A549 (cell line): ENCODE measurements at regions not wholly inside any gene's neighbourhood (a gene's known extent, or its start where the extent isn't known, plus 50 kb on each side); places are given as distances from the start of the nearest gene placed in this dataset.

Experiments
- ATAC-seq, 2 experiments: fragments of 200-7000 bp in 1 of 2; fragments of >200 bp in 1 of 2; cut with Nextera tagmentation in 1 of 2; cut with Tn5 transposase in 1 of 2; 3 replicates each; pipeline versions ENCODE4 v1.8.0 to v1.9.1; 2018 to 2020; ENCODE audit warnings: mild to moderate bottlenecking in 1 of 2, moderate library complexity in 1 of 2
- CTCF ChIA-PET: fragments of 300-600 bp; sonication (Branson Sonifier 250); formaldehyde crosslinking; extraction: SDS; loops from one replicate; lab custom pipeline; 2021; ENCODE audit warnings: antibody characterized with exemption, inconsistent platforms; lab: Yijun Ruan, JAX
- POLR2A ChIA-PET: fragments of 350-600 bp; formaldehyde crosslinking; extraction: SDS; loops from one replicate; lab custom pipeline; 2021; ENCODE audit warnings: antibody characterized with exemption, inconsistent platforms; lab: Yijun Ruan, JAX
- DNase-seq, 2 experiments: peaks; one replicate each; pipeline versions ENCODE4 v3.0.0 to v3.0.0-alpha.2; 2011 to 2016; ENCODE audit warnings: low read depth in 1 of 2, low spot score in 1 of 2
- FAIRE-seq: peaks from 2 replicates; lab custom pipeline; 2011; peaks lifted over from hg19 to GRCh38; lab: Jason Lieb, UNC
- H3K27ac ChIP-seq, 2 experiments: fragments of >200 bp; sonication (Bioruptor Twin); formaldehyde crosslinking; 3 replicates each; pipeline ENCODE4 v1.5.1; 2016 to 2017
- H3K4me1 ChIP-seq: fragments of >200 bp; sonication (Bioruptor Twin); formaldehyde crosslinking; 3 replicates; pipeline ENCODE4 v1.6.1; 2016
- H3K4me2 ChIP-seq: fragments of >200 bp; sonication (Bioruptor Twin); formaldehyde crosslinking; 3 replicates; pipeline ENCODE4 v1.6.1; 2016
- H3K4me3 ChIP-seq: fragments of >200 bp; sonication (Bioruptor Twin); formaldehyde crosslinking; 3 replicates; pipeline ENCODE4 v1.5.1; 2016
- H3K9me3 ChIP-seq: fragments of >200 bp; sonication (Bioruptor Twin); formaldehyde crosslinking; 3 replicates; pipeline ENCODE4 v1.6.1; 2016
- BCL3 ChIP-seq: fragments of >200 bp; sonication (Bioruptor Twin); formaldehyde crosslinking; IDR thresholded peaks from 3 replicates; pipeline ENCODE4 v1.6.1; 2016
- BHLHE40 ChIP-seq: IDR thresholded peaks from 2 replicates; pipeline ENCODE4 v1.6.1; 2012; ENCODE audit warnings: low read depth, low read length, inconsistent platforms
- CBX2 ChIP-seq: fragments of 200-600 bp; sonication (generic); IDR thresholded peaks from 2 replicates; pipeline ENCODE4 v1.6.1; 2016; ENCODE audit warnings: low read depth, mild to moderate bottlenecking, borderline replicate concordance
- CBX8 ChIP-seq: fragments of 200-600 bp; sonication (generic); IDR thresholded peaks from 2 replicates; pipeline ENCODE4 v1.6.1; 2016
- CEBPB ChIP-seq, 2 experiments: fragments of >200 bp in 1 of 2; sonication (Bioruptor Twin) in 1 of 2; formaldehyde crosslinking in 1 of 2; IDR thresholded peaks; 2 replicates each; pipeline ENCODE4 v1.6.1; 2012 to 2016
- CHD2 ChIP-seq: fragments of 150-350 bp; IDR thresholded peaks from 2 replicates; pipeline ENCODE4 v1.6.1; 2014; ENCODE audit warnings: low read length; ENCODE audit not compliant: partially characterized antibody
- CHD4 ChIP-seq: fragments of 200-600 bp; sonication (generic); IDR thresholded peaks from 2 replicates; pipeline ENCODE4 v1.6.1; 2016; ENCODE audit warnings: antibody characterized with exemption, mild to moderate bottlenecking, borderline replicate concordance
- EHF ChIP-seq: fragments of 250-450 bp; sonication (Bioruptor Pico); IDR thresholded peaks from 2 replicates; pipeline ENCODE4 v1.5.0; 2020; ENCODE audit warnings: mild to moderate bottlenecking
- ESRRA ChIP-seq: fragments of 150-350 bp; IDR thresholded peaks from 2 replicates; pipeline ENCODE4 v1.6.1; 2014; ENCODE audit warnings: mild to moderate bottlenecking, low read length, borderline replicate concordance
- FOXS1 ChIP-seq: fragments of 250-450 bp; sonication (Bioruptor Pico); IDR thresholded peaks from 2 replicates; pipeline ENCODE4 v1.5.0; 2020; ENCODE audit warnings: mild to moderate bottlenecking, moderate library complexity
- HES2 ChIP-seq: fragments of >200 bp; sonication (Bioruptor Twin); formaldehyde crosslinking; IDR thresholded peaks from 2 replicates; pipeline ENCODE4 v1.6.1; 2016
- HOXA7 ChIP-seq: fragments of 250-450 bp; sonication (Bioruptor Pico); IDR thresholded peaks from 2 replicates; pipeline ENCODE4 v1.5.0; 2020; ENCODE audit warnings: mild to moderate bottlenecking, moderate library complexity
- JUN ChIP-seq, 2 experiments: fragments of >200 bp; sonication (Bioruptor Twin); formaldehyde crosslinking; IDR thresholded peaks; 2 replicates in 1 of 2; 3 replicates in 1 of 2; pipeline ENCODE4 v1.6.1; 2016 to 2017
- JUNB ChIP-seq: fragments of >200 bp; sonication (Bioruptor Twin); formaldehyde crosslinking; IDR thresholded peaks from 2 replicates; pipeline ENCODE4 v1.6.1; 2016
- KDM5A ChIP-seq: fragments of 200-600 bp; sonication (generic); IDR thresholded peaks from 2 replicates; pipeline ENCODE4 v1.6.1; 2016; ENCODE audit warnings: antibody characterized with exemption, mild to moderate bottlenecking
- MAFK ChIP-seq: fragments of 450-650 bp; IDR thresholded peaks from 2 replicates; pipeline ENCODE4 v1.6.1; 2014; ENCODE audit not compliant: partially characterized antibody
- MAX ChIP-seq: IDR thresholded peaks from 2 replicates; pipeline ENCODE4 v1.6.1; 2012
- MYC ChIP-seq: IDR thresholded peaks from 2 replicates; pipeline ENCODE4 v1.6.1; 2012; ENCODE audit warnings: mild to moderate bottlenecking, inconsistent platforms, low read length, improper control_type of control experiment, borderline replicate concordance
- NFE2L2 ChIP-seq: fragments of 150-350 bp; conservative IDR thresholded peaks from 2 replicates; pipeline ENCODE4 v1.6.1; 2014; ENCODE audit warnings: low read length
- NR3C1 ChIP-seq: fragments of >200 bp; sonication (Bioruptor Twin); formaldehyde crosslinking; IDR thresholded peaks from 3 replicates; pipeline ENCODE4 v1.6.1; 2017
- PHF8 ChIP-seq: fragments of 200-600 bp; sonication (generic); IDR thresholded peaks from 2 replicates; pipeline ENCODE4 v1.6.1; 2016; ENCODE audit warnings: low read depth, mild to moderate bottlenecking, antibody characterized with exemption, moderate library complexity, borderline replicate concordance
- POLR2A ChIP-seq: IDR thresholded peaks from 2 replicates; pipeline ENCODE4 v1.6.1; 2012; ENCODE audit warnings: mild to moderate bottlenecking, low read length
- POLR2AphosphoS2 ChIP-seq: conservative IDR thresholded peaks from 2 replicates; pipeline ENCODE4 v1.6.1; 2012; ENCODE audit warnings: low read length, improper control_type of control experiment, inconsistent platforms
- RAD21 ChIP-seq, 2 experiments: fragments of >200 bp in 1 of 2; sonication (Bioruptor Twin) in 1 of 2; formaldehyde crosslinking in 1 of 2; IDR thresholded peaks in 1 of 2; conservative IDR thresholded peaks in 1 of 2; 2 replicates in 1 of 2; 3 replicates in 1 of 2; pipeline ENCODE4 v1.6.1; 2012 to 2018; ENCODE audit warnings: inconsistent platforms in 1 of 2
- RARB ChIP-seq: fragments of 250-450 bp; sonication (Bioruptor Pico); IDR thresholded peaks from 2 replicates; pipeline ENCODE4 v1.8.0; 2021; ENCODE audit warnings: mild to moderate bottlenecking, moderate library complexity
- RCOR1 ChIP-seq: fragments of 150-350 bp; IDR thresholded peaks from 2 replicates; pipeline ENCODE4 v1.6.1; 2014; ENCODE audit warnings: antibody characterized with exemption, low read length, low read depth
- REST ChIP-seq: fragments of 200-600 bp; sonication (generic); IDR thresholded peaks from 2 replicates; pipeline ENCODE4 v1.6.1; 2016; ENCODE audit warnings: antibody characterized with exemption, mild to moderate bottlenecking, moderate library complexity
- RFX5 ChIP-seq: fragments of 450-650 bp; IDR thresholded peaks from 2 replicates; pipeline ENCODE4 v1.7.1; 2014; ENCODE audit warnings: antibody characterized with exemption, mild to moderate bottlenecking, moderate library complexity
- RNF2 ChIP-seq: fragments of 200-600 bp; sonication (generic); IDR thresholded peaks from 2 replicates; pipeline ENCODE4 v1.6.1; 2016; ENCODE audit warnings: low read depth, mild to moderate bottlenecking, antibody characterized with exemption, moderate library complexity, borderline replicate concordance
- SMC3 ChIP-seq: fragments of >200 bp; sonication (Bioruptor Twin); formaldehyde crosslinking; IDR thresholded peaks from 3 replicates; pipeline ENCODE4 v1.6.1; 2018; ENCODE audit warnings: inconsistent platforms
- TFCP2L1 ChIP-seq: fragments of 250-450 bp; sonication (Bioruptor Pico); IDR thresholded peaks from 2 replicates; pipeline ENCODE4 v1.5.0; 2021; ENCODE audit warnings: mild to moderate bottlenecking
- TP53 ChIP-seq: fragments of 250-450 bp; sonication (Bioruptor Pico); IDR thresholded peaks from 2 replicates; pipeline ENCODE4 v1.5.0; 2021; ENCODE audit warnings: mild to moderate bottlenecking, moderate library complexity
- ZFP36 ChIP-seq: fragments of 450-650 bp; IDR thresholded peaks from 2 replicates; pipeline ENCODE4 v1.6.1; 2014; ENCODE audit warnings: borderline replicate concordance; ENCODE audit not compliant: partially characterized antibody
- ZNF302 ChIP-seq: fragments of 250-450 bp; sonication (Bioruptor Pico); IDR thresholded peaks from 2 replicates; pipeline ENCODE4 v1.9.0; 2021; ENCODE audit warnings: inconsistent platforms, mild to moderate bottlenecking, moderate library complexity
- ZSCAN20 ChIP-seq: fragments of 250-450 bp; sonication (Bioruptor Pico); IDR thresholded peaks from 2 replicates; pipeline ENCODE4 v1.8.0; 2022; ENCODE audit warnings: mild to moderate bottlenecking, moderate library complexity
- WGBS: methylation state at CpG from one replicate; pipeline ENCODE4 v1.1.6; 2017; ENCODE audit errors: missing lambda C conversion rate; 5-methylcytosine and 5-hydroxymethylcytosine counted together

DNA sequence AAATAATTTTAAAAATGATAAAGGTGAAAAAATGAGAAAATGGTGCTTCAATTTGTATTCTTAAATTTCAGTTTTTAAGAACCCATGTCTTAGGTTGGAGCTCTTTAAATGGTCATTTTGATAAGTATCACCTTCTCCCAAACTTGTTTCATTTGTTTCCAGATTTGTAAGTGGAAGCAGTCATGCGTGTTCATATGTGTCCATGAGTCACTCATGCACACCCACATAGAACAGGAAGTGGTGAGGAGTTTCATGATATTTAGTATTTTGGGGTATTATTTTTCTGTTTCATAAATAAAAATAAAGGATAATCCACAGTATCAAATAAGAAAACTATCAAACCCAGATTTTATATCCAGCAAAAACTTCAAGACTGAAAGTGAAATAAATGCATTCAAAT, 570.4 kb upstream of the ST8SIA4 start:
- no peak overlapping the region for H3K4me3 ChIP-seq
- DNase-seq (no peak), FAIRE-seq (no peak), ATAC-seq (no peak)
- no peaks in the 10 kb centered on the region for H3K9me3 ChIP-seq
- 88% methylated on average over 1 of the region's 1 CpG for WGBS
- ChIA-PET CTCF (no interaction called here), POLR2A (no interaction called here)
- no peak overlapping the region for H3K4me2 ChIP-seq
- H3K4me1 ChIP-seq, result no peaks in the 10 kb centered on the region
- no peak overlapping the region for H3K27ac ChIP-seq
- TF ChIP-seq MYC, result no peak
- TF ChIP-seq RCOR1, result no peak
- no peak for TF ChIP-seq RAD21 (conservative IDR thresholded peaks at IDR 0.05 in 1 of 2, IDR thresholded peaks at IDR 0.05 in 1 of 2)
- TF ChIP-seq TFCP2L1 (CRISPR knock-in tag), result no peak
- TF ChIP-seq BHLHE40, result no peak
- no peak for TF ChIP-seq TP53 (CRISPR knock-in tag)
- no peak for TF ChIP-seq RNF2
- no peak for TF ChIP-seq HES2
- TF ChIP-seq SMC3, result no peak
- TF ChIP-seq ESRRA, result no peak
- TF ChIP-seq BCL3, result no peak
- TF ChIP-seq FOXS1 (CRISPR knock-in tag), result no peak
- no peak for TF ChIP-seq KDM5A
- TF ChIP-seq ZFP36, result no peak
- no peak for TF ChIP-seq MAX
- TF ChIP-seq ZSCAN20, result no peak
- no peak for TF ChIP-seq CHD4
- TF ChIP-seq JUN (IDR thresholded peaks at IDR 0.05), result no peak

GRCh38 chr5:101461455-101461854, 558.4 kb upstream of the ST8SIA4 start:
- no peaks in the 10 kb centered on the region for H3K4me1 ChIP-seq
- ChIA-PET CTCF (no interaction called here), POLR2A (no interaction called here)
- no peaks in the 10 kb centered on the region for H3K9me3 ChIP-seq
- DNase-seq, result no peak
- ATAC-seq, result no peak
- FAIRE-seq, result no peak
- no peak for TF ChIP-seq RCOR1
- TF ChIP-seq CBX8, result no peak
- TF ChIP-seq NFE2L2, result no peak
- TF ChIP-seq RARB, result no peak
- no peak for TF ChIP-seq ESRRA
- TF ChIP-seq TP53 (CRISPR knock-in tag), result no peak
- no peak for TF ChIP-seq JUNB
- TF ChIP-seq EHF (CRISPR knock-in tag), result no peak
- no peak for TF ChIP-seq PHF8
- no peak for TF ChIP-seq KDM5A
- no peak for TF ChIP-seq CHD4
- TF ChIP-seq FOXS1 (CRISPR knock-in tag), result no peak
- no peak overlapping the region for H3K4me2 ChIP-seq
- H3K4me3 ChIP-seq, result no peak overlapping the region
- no peak overlapping the region for H3K27ac ChIP-seq

- 12% methylated on average over 4 of the region's 4 CpGs for whole genome bisulfite sequencing
- Histone ChIP-seq H3K4me3 (no peak overlapping the region), H3K9me3 (no peaks in the 10 kb centered on the region), H3K27ac (no peak overlapping the region), H3K4me1 (no peaks in the 10 kb centered on the region), H3K4me2 (no peak overlapping the region)
- FAIRE-seq (no peak), DNase-seq (no peak), ATAC-seq (no peak)
- CTCF ChIA-PET, result no interaction called here
- POLR2A ChIA-PET, result no interaction called here
- TF ChIP-seq RFX5, result no peak
- TF ChIP-seq CEBPB (IDR thresholded peaks at IDR 0.05), result no peak
- no peak for TF ChIP-seq MAFK
- TF ChIP-seq HOXA7 (CRISPR knock-in tag), result no peak
- TF ChIP-seq CHD2, result no peak
- TF ChIP-seq CBX2, result no peak
- no peak for TF ChIP-seq POLR2A
- TF ChIP-seq REST, result no peak
- TF ChIP-seq ZNF302 (CRISPR knock-in tag), result no peak
- TF ChIP-seq NFE2L2, result no peak
- no peak for TF ChIP-seq ZSCAN20
- no peak for TF ChIP-seq KDM5A
- TF ChIP-seq NR3C1, result no peak
- TF ChIP-seq POLR2AphosphoS2, result no peak
Measured at GRCh38 chr5:101458587-101458986, 555.5 kb upstream of the ST8SIA4 start.
